Activated CD4-positive, CD25-positive, alpha-beta regulatory T cell treated with anti-CD3 and anti-CD28 coated beads, Interleukin-2, amount 50 U/mL, for 16 hours (primary cell): ENCODE measurements at regions not wholly inside any gene's neighbourhood (a gene's known extent, or its start where the extent isn't known, plus 50 kb on each side); places are given as distances from the start of the nearest gene placed in this dataset.
"Not testable (repeated sequence)": the region's sequence is repeated elsewhere in the genome, so short reads cannot be mapped to it uniquely, and the experiment has no call there.

Source experiments
- DNase-seq: peaks from one replicate; pipeline ENCODE4 v3.0.0-alpha.2; 2020; ENCODE audit warnings: low read depth, low spot score

- DNase-seq: no peak
Observed at GRCh38 chr3:107132674-107133073, 244.6 kb upstream of the CCDC54 start.

- DNase-seq: no peak
Observed at GRCh38 chr3:107133891-107134290, 243.3 kb upstream of the CCDC54 start.

GRCh38 chr3:107142171-107142570, 235.1 kb upstream of the CCDC54 start:
- DNase-seq: no peak

GRCh38 chr3:107142786-107143575, 234.3 kb upstream of the CCDC54 start:
- no peak for DNase-seq

GRCh38 chr3:107150675-107151074, 226.6 kb upstream of the CCDC54 start:
- DNase-seq: no peak

GRCh38 chr3:107153981-107154380, 223.3 kb upstream of the CCDC54 start:
- DNase-seq: no peak

- DNase-seq: no peak
Observed at GRCh38 chr3:107172411-107172810, 204.8 kb upstream of the CCDC54 start.

GRCh38 chr3:107184375-107184774, 192.9 kb upstream of the CCDC54 start:
- no peak for DNase-seq

GRCh38 chr3:107188262-107188661, 189.0 kb upstream of the CCDC54 start:
- DNase-seq: no peak

GRCh38 chr3:107189158-107189791, 188.0 kb upstream of the CCDC54 start:
- no peak for DNase-seq

GRCh38 chr3:107193116-107193515, 184.1 kb upstream of the CCDC54 start:
- DNase-seq: no peak

- DNase-seq: no peak
Observed at GRCh38 chr3:107198581-107199181, 178.6 kb upstream of the CCDC54 start.

GRCh38 chr3:107201146-107201545, 176.1 kb upstream of the CCDC54 start:
- DNase-seq: no peak

GRCh38 chr3:107202885-107203284, 174.4 kb upstream of the CCDC54 start:
- not testable (repeated sequence) for DNase-seq

- DNase-seq: no peak
Observed at GRCh38 chr3:107204121-107204520, 173.1 kb upstream of the CCDC54 start.

GRCh38 chr3:107205358-107205757, 171.9 kb upstream of the CCDC54 start:
- DNase-seq: no peak

- no peak for DNase-seq
Observed at GRCh38 chr3:107206141-107206540, 171.1 kb upstream of the CCDC54 start.

- DNase-seq: no peak
Observed at GRCh38 chr3:107206945-107207344, 170.3 kb upstream of the CCDC54 start.

- DNase-seq: no peak
Observed at GRCh38 chr3:107208100-107208499, 169.1 kb upstream of the CCDC54 start.

- no peak for DNase-seq
Observed at GRCh38 chr3:107208796-107209195, 168.4 kb upstream of the CCDC54 start.

GRCh38 chr3:107209302-107209990, 167.8 kb upstream of the CCDC54 start:
- no peak for DNase-seq

GRCh38 chr3:107211608-107212007, 165.6 kb upstream of the CCDC54 start:
- no peak for DNase-seq
